Psoas muscle (tissue), 7 donors: ENCODE measurements at regions not wholly inside any gene's neighbourhood (a gene's known extent, or its start where the extent isn't known, plus 50 kb on each side); places are given as distances from the start of the nearest gene placed in this dataset.

Experiments used
- ATAC-seq, 4 donors: fragments of 200-7000 bp; cut with Tn5 transposase; one replicate each; pipeline ENCODE4 v1.9.1; 2020; ENCODE audit warnings: moderate library complexity in 3 of 4, mild to moderate bottlenecking in 2 of 4
- DNase-seq, 2 donors: peaks; one replicate each; pipeline ENCODE4 v3.0.0-alpha.2; 2020
- H3K27ac ChIP-seq: fragments of 200-600 bp; one replicate; pipeline ENCODE4 v1.8.0; 2022
- H3K27me3 ChIP-seq, 3 donors: fragments of 200-600 bp in 1 of 3; one replicate each; pipeline versions ENCODE4 v1.6.1 to v1.8.0; 2013 to 2022; ENCODE audit warnings: low read length in 2 of 3, mild to moderate bottlenecking in 2 of 3, moderate library complexity in 1 of 3; ENCODE audit not compliant: insufficient read depth in 3 of 3
- H3K36me3 ChIP-seq, 2 donors: fragments of 200-600 bp in 1 of 2; one replicate each; pipeline versions ENCODE4 v1.6.1 to v1.8.0; 2013 to 2022; ENCODE audit warnings: low read depth in 1 of 2, mild to moderate bottlenecking in 1 of 2, moderate library complexity in 1 of 2; ENCODE audit not compliant: insufficient read depth in 1 of 2
- H3K4me1 ChIP-seq: fragments of 200-600 bp; one replicate; pipeline ENCODE4 v1.8.0; 2022
- H3K4me3 ChIP-seq: fragments of 200-600 bp; one replicate; pipeline ENCODE4 v1.8.0; 2022; ENCODE audit warnings: mild to moderate bottlenecking
- H3K9me3 ChIP-seq: fragments of 200-600 bp; one replicate; pipeline ENCODE4 v1.8.0; 2022
- WGBS, 3 donors: extraction: QIAGEN DNeasy Blood & Tissue Kit; methylation state at CpG; one replicate each; pipeline versions ENCODE4 v1.1.6 to v1.1.7; 2013; 5-methylcytosine and 5-hydroxymethylcytosine counted together
- intact Hi-C, 2 donors: fragments of 100-400 bp; cut with DNase I; formaldehyde crosslinking; loops; one replicate each; pipeline versions ENCODE4 v1.11.0 to v1.14.2; 2022
- TF ChIP-seq, protein P1 (sequence below): fragments of 200-600 bp; IDR thresholded peaks from one replicate; pipeline ENCODE4 v1.8.0; 2022; ENCODE audit warnings: antibody characterized with exemption
- donor health status: healthy with polysubstance abuse.
- donor health status: DM: no; HTN: no; CAD: no; lungs with moderate emphysema.
- donor health status: Bipolar disorder and iron deficiency.
- donor health status: healthy.
- donor health status: DM: yes; HTN: yes; CAD: no.
- donor health status: DM: no; HTN: no; CAD: no.
- donor health status: DM: yes; HTN: yes; CAD: no.

- intact Hi-C loops = no loop called here
- TF ChIP-seq, protein P1, sequence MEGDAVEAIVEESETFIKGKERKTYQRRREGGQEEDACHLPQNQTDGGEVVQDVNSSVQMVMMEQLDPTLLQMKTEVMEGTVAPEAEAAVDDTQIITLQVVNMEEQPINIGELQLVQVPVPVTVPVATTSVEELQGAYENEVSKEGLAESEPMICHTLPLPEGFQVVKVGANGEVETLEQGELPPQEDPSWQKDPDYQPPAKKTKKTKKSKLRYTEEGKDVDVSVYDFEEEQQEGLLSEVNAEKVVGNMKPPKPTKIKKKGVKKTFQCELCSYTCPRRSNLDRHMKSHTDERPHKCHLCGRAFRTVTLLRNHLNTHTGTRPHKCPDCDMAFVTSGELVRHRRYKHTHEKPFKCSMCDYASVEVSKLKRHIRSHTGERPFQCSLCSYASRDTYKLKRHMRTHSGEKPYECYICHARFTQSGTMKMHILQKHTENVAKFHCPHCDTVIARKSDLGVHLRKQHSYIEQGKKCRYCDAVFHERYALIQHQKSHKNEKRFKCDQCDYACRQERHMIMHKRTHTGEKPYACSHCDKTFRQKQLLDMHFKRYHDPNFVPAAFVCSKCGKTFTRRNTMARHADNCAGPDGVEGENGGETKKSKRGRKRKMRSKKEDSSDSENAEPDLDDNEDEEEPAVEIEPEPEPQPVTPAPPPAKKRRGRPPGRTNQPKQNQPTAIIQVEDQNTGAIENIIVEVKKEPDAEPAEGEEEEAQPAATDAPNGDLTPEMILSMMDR = no peak
- WGBS, 3 donors = 91 to 95% (median 93%) methylated on average over 3 of the region's 3 CpGs
- no peak overlapping the region for H3K4me3 ChIP-seq
- H3K4me1 ChIP-seq = peaks cover 1% of the 10 kb centered on the region
- no peaks in the 10 kb centered on the region for H3K36me3 ChIP-seq
- DNase-seq (no peak), ATAC-seq (no peak)
- no peak overlapping the region for H3K27ac ChIP-seq
- H3K9me3 ChIP-seq = no peaks in the 10 kb centered on the region
- H3K27me3 ChIP-seq = no peaks in the 10 kb centered on the region
Observed at GRCh38 chr2:201961401-201961800, 72.3 kb upstream of the FZD7 start.

DNA sequence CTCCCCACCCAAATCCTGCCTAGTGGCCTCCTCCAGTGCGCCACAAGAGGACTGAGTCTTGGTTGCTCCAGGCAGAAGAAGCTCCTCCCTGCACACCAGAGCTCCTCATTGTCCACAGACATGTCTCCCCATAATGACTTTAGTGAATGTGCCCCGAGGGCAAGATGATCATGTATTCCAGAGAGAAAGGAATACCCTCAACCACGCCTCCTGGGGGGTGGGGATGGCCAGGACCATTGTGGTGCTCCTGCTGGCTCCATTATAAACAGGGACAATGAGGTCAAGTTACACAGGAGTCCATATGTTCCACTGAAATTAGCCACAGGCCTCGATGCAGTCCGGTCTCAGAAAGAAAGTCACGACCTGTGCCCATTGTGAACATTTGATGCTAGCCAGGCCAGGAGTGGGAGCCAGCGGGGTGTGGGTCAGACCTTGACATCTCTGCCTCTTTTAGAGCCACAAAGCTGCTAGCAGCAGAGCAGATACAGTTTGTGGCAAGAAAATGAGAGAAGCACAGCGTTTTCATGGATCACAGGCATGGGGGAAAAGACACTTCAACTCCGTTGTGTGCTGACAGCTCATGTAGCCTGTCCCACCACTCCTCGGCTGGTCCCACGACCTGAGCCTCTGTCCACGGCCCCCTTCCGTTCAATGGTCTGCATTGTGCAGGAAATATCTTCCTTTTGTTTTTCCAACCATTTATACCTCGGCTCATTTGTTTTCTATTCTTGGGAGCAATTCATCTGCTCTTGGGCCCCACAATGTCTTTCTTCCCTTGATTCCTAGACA lies 70.7 kb upstream of the FZD7 start:
- Histone ChIP-seq H3K27ac (no peak overlapping the region), H3K9me3 (no peaks in the 10 kb centered on the region), H3K36me3 (no peaks in the 10 kb centered on the region), H3K4me1 (no peaks in the 10 kb centered on the region), H3K4me3 (no peak overlapping the region), H3K27me3 (no peaks in the 10 kb centered on the region)
- TF ChIP-seq, protein P1 = no peak
- DNase-seq (no peak), ATAC-seq (no peak)
- intact Hi-C loops = no loop called here
- WGBS, 3 donors = 84 to 86% (median 86%) methylated on average over 14 of the region's 14 CpGs

DNA sequence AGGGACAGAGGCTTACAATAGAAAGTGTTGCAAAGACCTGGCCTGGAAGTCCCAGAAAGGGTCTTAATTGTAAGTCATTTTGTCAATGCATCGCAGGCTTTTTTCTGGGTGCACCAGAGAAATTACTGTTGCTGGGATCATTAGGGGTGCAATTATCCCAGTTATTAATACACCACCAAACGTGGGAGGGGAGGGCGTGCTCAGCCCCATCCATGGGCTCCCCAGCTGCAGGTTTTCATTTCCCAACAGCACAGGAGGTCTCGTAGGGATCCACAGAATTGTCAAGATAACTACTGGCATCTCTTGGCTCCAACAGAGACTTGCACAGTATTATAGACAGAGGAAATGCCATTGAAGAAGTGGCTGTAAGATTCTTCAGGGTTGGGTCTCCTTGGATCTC lies 69.6 kb upstream of the FZD7 start:
- TF ChIP-seq, protein P1 = no peak
- Histone ChIP-seq H3K36me3 (no peaks in the 10 kb centered on the region), H3K4me3 (no peak overlapping the region), H3K9me3 (no peaks in the 10 kb centered on the region), H3K4me1 (no peaks in the 10 kb centered on the region), H3K27me3 (no peaks in the 10 kb centered on the region), H3K27ac (no peak overlapping the region)
- 92 to 97% (median 93%) methylated on average over 4 of the region's 4 CpGs for WGBS, 3 donors
- ATAC-seq (no peak), DNase-seq (no peak)
- intact Hi-C loops = no loop called here

- 50 to 67% (median 57%) methylated on average over 7 of the region's 7 CpGs for WGBS, 3 donors
- Histone ChIP-seq H3K4me3 (no peak overlapping the region), H3K9me3 (no peaks in the 10 kb centered on the region), H3K4me1 (no peaks in the 10 kb centered on the region), H3K36me3 (no peaks in the 10 kb centered on the region), H3K27ac (no peak overlapping the region), H3K27me3 (no peaks in the 10 kb centered on the region)
- ATAC-seq (no peak), DNase-seq (no peak)
- TF ChIP-seq, protein P1 = no peak
- intact Hi-C loops = no loop called here
Observed at GRCh38 chr2:201964631-201965206, 68.9 kb upstream of the FZD7 start.
